NAMALWA (cell line): ENCODE measurements at regions not wholly inside any gene's neighbourhood (a gene's known extent, or its start where the extent isn't known, plus 50 kb on each side); places are given as distances from the start of the nearest gene placed in this dataset.
"Not testable (repeated sequence)": the region's sequence is repeated elsewhere in the genome, so short reads cannot be mapped to it uniquely, and the experiment has no call there.

ENCODE experiments used
- DNase-seq: peaks from one replicate; pipeline ENCODE4 v3.0.0-alpha.2; 2015; ENCODE audit warnings: low spot score

DNA sequence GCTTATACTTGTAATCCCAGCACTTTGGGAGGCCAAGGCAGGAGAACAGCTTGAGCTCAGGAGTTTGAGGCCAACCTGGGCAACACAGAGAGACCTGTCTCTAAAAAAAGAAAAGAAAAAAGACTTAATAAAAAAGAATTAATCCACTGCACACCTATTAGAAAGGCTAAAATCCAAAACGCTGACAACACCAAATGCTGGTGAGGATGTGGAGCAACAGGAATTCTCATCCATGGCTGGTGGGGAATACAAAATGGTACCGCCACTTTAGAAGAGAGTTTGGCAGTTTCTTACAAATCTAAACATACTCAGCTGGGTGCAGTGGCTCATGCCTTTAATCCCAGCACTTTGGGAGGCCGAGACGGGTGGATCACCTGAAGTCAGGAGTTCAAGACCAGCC lies 110.0 kb upstream of the NDUFV2 start:
- DNase-seq = not testable (repeated sequence)

DNA sequence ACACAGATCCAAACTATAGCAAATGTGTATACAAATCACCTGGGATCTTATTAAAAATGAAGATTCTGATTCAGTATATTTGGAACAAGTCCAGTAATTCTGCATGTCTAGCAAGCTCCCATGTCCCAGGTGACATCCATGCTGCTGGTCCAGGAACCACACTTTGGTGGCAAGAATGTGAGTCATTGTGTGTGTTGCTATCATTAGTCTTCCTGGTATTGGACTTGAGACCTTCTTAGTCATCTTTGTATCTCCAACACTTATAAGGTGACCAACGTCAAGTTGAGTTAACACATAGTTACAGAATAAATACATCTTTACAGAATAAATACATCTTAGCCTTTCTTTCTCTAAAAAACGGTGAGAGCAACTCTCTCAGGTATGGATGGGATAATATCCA lies 107.9 kb upstream of the NDUFV2 start:
- no peak for DNase-seq

GRCh38 chr18:8995096-8995495 lies 107.4 kb upstream of the NDUFV2 start:
- DNase-seq = no peak

DNA sequence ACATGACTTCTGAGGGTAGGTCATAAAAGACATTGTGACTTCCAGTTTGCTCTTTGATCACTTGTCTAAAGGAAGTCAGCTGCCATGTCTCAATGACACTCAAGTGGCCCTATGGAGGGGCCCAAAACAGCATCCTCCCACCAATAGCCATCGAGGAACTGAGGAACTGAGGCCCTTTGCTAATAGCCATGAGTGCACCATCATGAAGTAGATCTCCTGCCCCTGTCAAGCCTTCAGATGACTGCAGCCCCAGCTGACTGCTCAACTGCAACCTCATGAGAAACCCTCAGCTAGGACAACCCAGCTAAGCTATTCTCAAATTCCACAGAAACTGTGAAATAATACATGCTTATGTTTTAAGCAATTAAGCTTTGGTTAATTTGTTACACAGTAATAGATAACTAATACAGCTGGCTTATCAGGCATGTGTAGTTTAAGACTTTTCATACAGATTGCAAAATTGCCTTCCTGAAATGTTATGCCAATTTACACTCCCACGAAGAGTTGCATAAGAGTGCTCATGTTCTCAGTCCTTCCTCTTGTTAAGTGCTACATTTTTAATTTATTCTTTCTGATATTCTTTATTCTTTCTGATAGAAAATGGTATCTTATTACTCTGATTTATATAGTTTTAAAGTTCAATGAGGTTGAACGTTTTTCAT lies 105.6 kb upstream of the NDUFV2 start:
- no peak for DNase-seq

- no peak for DNase-seq
Observed at GRCh38 chr18:8997634-8998033, 104.9 kb upstream of the NDUFV2 start.

DNA sequence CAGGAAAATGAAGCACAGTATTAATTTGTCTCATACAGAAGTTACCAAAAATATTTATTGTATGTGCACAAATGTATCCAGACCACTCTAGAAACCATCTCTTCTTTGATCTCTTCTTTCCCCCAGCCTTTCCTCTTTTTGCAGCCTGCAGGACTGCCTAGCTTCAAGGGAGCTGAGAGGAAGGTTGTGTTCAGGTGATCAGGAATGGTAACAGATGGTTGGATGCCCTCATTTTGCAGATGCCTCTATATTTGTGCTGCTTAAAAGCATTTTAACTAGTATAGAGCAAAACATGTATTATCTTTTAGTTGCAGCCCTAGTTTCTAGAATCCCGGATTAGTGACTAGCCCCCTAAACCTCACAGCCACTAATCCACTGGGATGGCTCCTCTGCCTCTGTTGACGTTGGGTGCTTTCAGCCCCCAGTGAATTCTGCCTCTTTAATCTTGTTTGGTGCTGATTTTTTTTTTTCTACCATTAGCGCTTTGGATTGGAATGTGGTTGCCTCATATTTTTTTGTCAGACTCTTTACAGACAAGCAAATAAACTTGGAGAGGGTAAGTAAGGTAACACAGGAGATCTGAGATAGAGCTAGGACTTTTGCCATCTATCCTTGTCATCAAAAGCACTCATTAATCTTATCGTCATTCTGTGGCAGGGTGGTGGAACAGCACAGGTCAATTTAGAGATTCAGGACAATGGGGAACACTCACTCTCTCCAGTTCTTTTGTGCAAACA lies 103.8 kb upstream of the NDUFV2 start:
- DNase-seq = no peak

DNA sequence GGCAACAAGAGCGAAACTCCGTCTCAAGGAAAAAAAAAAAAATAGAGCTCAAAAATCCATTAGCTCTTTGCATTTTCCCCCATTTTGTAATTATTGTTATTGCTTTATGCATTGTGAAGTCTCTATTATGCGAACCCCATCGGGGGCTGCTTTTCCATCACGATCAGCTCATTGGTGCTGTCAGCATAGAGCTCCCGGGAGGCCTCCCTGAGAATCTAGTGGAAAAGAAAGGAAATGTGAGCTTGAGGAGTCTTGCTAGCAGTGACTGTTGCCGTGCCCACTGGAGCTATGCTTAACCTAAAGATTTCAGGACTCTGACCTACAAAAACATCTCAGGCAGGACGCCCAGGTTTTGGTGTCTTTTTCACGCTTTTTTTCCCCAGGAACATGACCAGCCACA lies 102.6 kb upstream of the NDUFV2 start:
- no peak for DNase-seq

DNA sequence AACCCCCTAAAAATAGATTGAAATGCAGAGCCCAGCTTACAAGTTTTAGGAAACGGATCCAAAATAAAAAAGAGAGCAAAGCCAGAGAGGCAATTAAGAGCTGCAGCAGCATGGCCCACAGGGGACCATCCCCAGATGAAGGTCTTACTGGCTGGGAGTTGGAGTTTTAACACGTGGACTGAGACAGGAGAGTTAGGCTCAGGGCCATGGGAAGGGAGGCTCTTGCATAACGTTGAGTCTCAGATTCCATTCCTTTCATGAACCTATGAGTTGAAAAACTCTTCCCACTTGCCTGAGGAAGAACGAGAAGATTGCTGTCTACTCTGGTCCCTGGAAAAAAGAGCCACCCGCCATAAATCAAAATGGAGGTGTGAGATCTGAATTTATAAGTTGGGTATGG lies 101.8 kb upstream of the NDUFV2 start:
- DNase-seq = no peak

DNA sequence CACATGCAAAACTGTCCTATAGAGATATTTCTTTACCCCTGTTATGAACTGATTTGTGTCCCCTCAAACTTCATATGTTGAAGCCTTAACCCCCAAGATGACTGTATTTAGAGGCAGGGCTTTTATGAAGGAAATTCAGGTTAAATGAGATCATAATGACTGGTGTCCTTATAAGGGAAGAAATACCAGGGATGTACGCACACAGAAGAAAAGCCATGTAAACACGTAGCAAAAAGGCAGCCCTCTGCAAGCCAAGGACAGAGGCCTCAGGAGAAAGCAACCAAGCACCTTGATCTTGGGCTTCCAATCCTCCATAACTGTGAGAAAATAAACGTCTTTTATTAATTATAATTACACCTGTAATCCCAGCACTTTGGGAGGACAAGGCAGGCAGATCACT lies 101.3 kb upstream of the NDUFV2 start:
- no peak for DNase-seq

DNA sequence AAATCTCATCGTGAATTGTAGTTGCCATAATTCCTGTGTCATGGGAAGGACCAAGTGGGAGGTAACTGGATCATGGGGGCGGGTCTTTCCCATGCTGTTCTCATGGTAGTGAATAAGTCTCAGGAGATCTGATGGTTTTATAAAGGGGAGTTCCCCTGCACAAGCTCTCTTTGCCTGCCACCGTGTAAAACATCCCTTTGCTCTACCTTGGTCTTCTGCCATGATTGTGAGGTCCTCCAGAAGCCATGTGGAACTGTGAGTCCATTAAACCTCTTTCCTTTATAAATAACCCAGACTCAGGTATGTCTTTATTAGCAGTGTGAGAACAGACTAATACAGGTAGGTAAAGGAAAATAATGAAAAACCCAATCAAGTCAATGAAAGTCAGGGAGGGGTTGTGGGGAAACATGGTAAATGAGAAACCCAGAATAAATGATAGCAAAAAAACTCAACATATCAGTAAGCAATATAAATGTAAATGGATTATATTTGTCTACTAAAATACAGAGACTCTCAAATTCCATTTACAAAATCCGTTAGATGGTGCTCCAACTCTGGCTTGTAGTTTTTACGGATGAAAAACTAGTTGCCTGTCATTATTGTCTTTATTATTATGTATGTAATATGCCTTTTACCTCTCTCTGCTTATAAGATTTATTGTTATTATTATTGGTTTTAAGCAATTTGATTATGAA lies 98.9 kb upstream of the NDUFV2 start:
- no peak for DNase-seq

GRCh38 chr18:9004308-9004707 lies 98.2 kb upstream of the NDUFV2 start:
- not testable (repeated sequence) for DNase-seq

DNA sequence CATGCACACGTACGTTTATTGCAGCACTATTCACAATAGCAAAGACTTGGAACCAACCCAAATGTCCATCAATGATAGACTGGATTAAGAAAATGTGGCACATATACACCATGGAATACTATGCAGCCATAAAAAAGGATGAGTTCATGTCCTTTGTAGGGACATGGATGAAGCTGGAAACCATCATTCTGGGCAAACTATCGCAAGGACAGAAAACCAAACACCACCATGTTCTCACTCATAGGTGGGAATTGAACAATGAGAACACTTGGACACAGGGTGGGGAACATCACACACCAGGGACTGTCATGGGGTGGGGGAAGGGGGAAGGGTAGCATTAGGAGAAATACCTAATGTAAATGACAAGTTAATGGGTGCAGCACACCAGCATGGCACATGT lies 94.8 kb upstream of the NDUFV2 start:
- DNase-seq = not testable (repeated sequence)

- DNase-seq = no peak
Observed at GRCh38 chr18:9008200-9008708, 94.2 kb upstream of the NDUFV2 start.

DNA sequence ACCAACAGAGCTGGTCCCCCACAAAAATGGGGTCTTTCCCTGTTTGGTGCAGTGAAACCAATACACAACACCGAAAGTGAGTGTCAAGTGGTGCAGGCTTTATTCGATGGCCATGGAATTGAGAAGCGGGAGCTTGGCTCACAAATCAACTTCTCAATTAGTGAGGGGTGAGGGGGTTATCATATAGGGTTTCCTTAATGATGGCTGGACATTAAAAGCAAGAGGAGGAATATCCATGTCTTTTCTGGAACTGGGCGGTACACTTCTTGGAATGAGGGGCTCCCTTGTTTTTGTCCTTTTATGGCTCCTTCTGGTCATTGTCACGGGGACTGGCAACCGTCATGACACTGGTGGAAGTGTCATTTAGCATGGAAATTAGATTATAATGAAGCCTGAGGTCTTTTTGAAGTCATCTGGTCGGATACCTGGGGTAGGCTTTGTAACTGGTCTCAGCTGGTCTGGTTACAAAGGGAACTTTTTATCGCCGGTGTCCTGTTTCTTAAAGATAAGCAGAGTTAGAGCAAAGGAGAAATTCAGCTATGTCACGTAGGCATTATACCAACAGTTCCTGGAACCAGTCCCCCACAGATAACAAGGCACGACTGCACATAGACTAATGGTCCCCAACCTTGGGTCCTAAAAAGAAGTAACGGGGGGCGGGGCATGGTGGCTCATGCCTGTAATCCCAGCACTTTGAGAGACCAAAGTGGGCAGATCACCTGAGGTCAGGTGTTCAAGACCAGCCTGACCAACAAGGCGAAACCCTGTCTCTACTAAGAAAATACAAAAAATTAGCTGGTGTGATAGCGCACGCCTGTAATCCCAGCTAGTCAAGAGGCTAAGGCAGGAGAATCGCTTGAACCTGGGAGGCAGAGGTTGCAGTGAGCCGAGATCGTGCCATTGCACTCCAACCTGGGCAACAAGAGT lies 93.5 kb upstream of the NDUFV2 start:
- no peak for DNase-seq

GRCh38 chr18:9009703-9010488 lies 92.6 kb upstream of the NDUFV2 start:
- no peak for DNase-seq

- no peak for DNase-seq
Observed at GRCh38 chr18:9011431-9011830, 91.1 kb upstream of the NDUFV2 start.

DNA sequence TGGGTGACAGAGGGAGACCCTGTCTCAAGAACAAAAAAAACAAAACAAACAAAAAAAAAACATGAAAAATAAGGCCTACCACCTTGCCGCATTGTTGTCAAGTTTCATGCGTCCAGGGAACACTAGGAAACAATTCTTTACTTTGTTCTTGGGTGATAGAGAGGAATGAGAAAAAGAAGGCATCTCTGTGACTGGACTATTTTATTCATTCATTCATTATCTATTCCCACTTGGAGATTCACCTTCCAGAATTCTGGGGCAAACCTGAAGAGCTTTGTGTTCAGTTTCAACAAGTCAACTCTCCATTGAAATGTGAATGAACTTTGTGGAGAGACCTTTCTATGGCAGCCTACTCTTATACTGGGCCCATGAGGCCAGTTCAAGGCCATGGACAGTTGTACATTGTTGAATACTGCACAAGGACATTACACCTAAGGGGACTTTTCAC lies 88.5 kb upstream of the NDUFV2 start:
- no peak for DNase-seq

- DNase-seq = no peak
Observed at GRCh38 chr18:9015689-9016088, 86.8 kb upstream of the NDUFV2 start.

DNA sequence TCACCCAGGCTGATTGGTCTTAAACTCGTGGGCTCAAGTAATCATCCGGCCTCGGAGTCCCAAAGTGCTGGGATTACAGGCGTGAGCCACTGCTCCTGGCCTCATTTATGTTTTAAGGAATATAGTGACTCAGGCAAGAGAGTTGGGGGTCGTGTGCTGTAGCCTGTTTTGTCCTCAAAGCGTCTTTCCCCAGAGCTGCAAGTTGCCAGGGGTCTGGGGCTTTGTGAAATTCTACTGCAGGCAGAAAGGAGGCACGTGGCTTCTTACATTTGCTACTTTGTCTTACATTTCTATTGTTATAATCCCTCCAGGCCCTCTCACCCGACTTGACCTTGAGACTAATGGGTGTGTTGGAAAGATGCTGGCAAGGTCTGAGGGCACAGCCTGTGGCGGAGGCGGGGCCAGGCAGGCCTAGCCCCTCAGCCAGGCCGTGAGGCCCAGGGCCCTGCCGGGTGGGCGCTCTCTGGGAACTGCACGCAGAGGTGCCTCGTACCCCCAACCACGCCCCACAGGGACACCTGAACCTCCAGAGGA lies 85.8 kb upstream of the NDUFV2 start:
- no peak for DNase-seq

DNA sequence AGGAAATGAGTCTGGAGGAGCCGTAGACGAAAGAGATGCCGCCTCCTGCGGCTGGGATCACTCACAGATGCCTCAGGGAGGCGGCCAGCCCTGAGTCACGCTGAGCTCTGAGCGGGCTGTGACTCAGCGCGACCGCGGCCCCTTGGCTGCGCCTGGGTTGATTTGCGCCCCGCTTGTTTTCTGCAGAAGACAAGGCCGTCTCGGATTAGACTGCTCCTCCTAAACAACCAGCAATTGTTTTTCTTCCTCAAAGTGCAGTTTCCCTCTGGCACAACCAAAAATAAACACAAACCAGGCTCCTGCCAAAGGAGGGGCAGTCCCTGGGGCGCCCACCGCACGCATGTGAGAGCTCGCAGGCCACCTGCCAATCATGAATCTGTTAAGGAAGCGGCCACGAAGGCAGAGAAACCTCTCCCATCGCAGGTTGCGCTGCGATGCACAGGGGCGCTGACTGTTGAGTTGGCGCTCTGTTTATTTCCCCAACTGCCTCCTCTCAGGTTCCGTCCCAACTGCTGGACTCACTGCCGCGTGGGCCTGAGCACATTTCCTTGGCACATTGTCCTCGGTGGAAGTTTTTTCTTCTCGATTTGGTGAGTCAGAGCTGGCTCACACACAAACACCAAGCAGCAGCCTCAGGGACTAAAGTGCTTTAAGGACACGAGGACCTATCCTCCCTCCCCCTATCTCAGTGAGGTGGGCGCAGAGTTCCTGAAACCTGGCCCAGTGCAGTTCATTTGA lies 85.2 kb upstream of the NDUFV2 start:
- DNase-seq = no peak
